RWPE2 (cell line): ENCODE measurements at regions not wholly inside any gene's neighbourhood (a gene's known extent, or its start where the extent isn't known, plus 50 kb on each side); places are given as distances from the start of the nearest gene placed in this dataset.

ENCODE experiments used
- ATAC-seq: fragments of 200-7000 bp; cut with Tn5 transposase; 3 replicates; pipeline ENCODE4 v1.9.1; 2021; ENCODE audit warnings: low read depth
- DNase-seq: peaks from one replicate; pipeline ENCODE4 v3.0.0-alpha.2; 2020; ENCODE audit warnings: low spot score
- H3K27ac ChIP-seq: fragments of 450-650 bp; 2 replicates; pipeline ENCODE4 v1.5.1; 2017; ENCODE audit warnings: mild to moderate bottlenecking; ENCODE audit not compliant: poor library complexity, severe bottlenecking
- H3K27me3 ChIP-seq: fragments of 250-450 bp; sonication (Bioruptor Pico); 2 replicates; pipeline ENCODE4 v1.5.1; 2021; ENCODE audit warnings: mild to moderate bottlenecking, moderate library complexity; ENCODE audit not compliant: insufficient read depth, poor library complexity, severe bottlenecking
- H3K36me3 ChIP-seq: fragments of 250-450 bp; sonication (Bioruptor Pico); 2 replicates; pipeline ENCODE4 v1.5.1; 2020; ENCODE audit warnings: low read depth, mild to moderate bottlenecking, moderate library complexity
- H3K4me1 ChIP-seq: fragments of 250-450 bp; sonication (Bioruptor Pico); 2 replicates; pipeline ENCODE4 v1.5.1; 2021; ENCODE audit warnings: mild to moderate bottlenecking, moderate library complexity; ENCODE audit not compliant: insufficient read depth, poor library complexity, severe bottlenecking
- H3K4me3 ChIP-seq: fragments of 250-450 bp; sonication (Bioruptor Pico); 2 replicates; pipeline ENCODE4 v1.5.1; 2021; ENCODE audit warnings: mild to moderate bottlenecking, moderate library complexity; ENCODE audit not compliant: severe bottlenecking
- H3K9me3 ChIP-seq: fragments of 250-450 bp; sonication (Bioruptor Pico); 2 replicates; pipeline ENCODE4 v1.5.1; 2021; ENCODE audit warnings: mild to moderate bottlenecking, moderate library complexity; ENCODE audit not compliant: severe bottlenecking
- CTCF ChIP-seq: fragments of 450-650 bp; IDR thresholded peaks from one replicate; pipeline ENCODE4 v1.5.1; 2017; ENCODE audit warnings: mild to moderate bottlenecking, moderate library complexity; ENCODE audit not compliant: poor library complexity, severe bottlenecking

GRCh38 chr17:71864755-71865154 is 256.1 kb upstream of the SOX9 start:
- Histone ChIP-seq H3K27ac (no peak overlapping the region), H3K4me3 (no peak overlapping the region), H3K9me3 (no peaks in the 10 kb centered on the region), H3K36me3 (no peaks in the 10 kb centered on the region), H3K27me3 (no peaks in the 10 kb centered on the region), H3K4me1 (no peaks in the 10 kb centered on the region)
- ATAC-seq (no peak), DNase-seq (no peak)
- no peak for TF ChIP-seq CTCF

GRCh38 chr17:71866095-71866494 is 254.7 kb upstream of the SOX9 start:
- TF ChIP-seq CTCF: no peak
- no peak for DNase-seq
- no peak for ATAC-seq

GRCh38 chr17:71869293-71869692 is 251.5 kb upstream of the SOX9 start:
- Histone ChIP-seq H3K27me3 (no peaks in the 10 kb centered on the region), H3K4me1 (no peaks in the 10 kb centered on the region), H3K36me3 (no peaks in the 10 kb centered on the region), H3K9me3 (no peaks in the 10 kb centered on the region), H3K4me3 (no peak overlapping the region), H3K27ac (no peak overlapping the region)
- DNase-seq (no peak), ATAC-seq (no peak)
- TF ChIP-seq CTCF: no peak

More at GRCh38 chr17:71866095-71866494, 254.7 kb upstream of the SOX9 start:
- H3K27ac ChIP-seq: no peak overlapping the region
- no peaks in the 10 kb centered on the region for H3K9me3 ChIP-seq
- no peaks in the 10 kb centered on the region for H3K36me3 ChIP-seq
- no peaks in the 10 kb centered on the region for H3K4me1 ChIP-seq
- no peak overlapping the region for H3K4me3 ChIP-seq
- H3K27me3 ChIP-seq: no peaks in the 10 kb centered on the region

- no peak overlapping the region for H3K27ac ChIP-seq
- H3K4me1 ChIP-seq: no peaks in the 10 kb centered on the region
- DNase-seq (no peak), ATAC-seq (no peak)
- H3K36me3 ChIP-seq: no peaks in the 10 kb centered on the region
- TF ChIP-seq CTCF: no peak
- no peaks in the 10 kb centered on the region for H3K27me3 ChIP-seq
- no peak overlapping the region for H3K4me3 ChIP-seq
- no peaks in the 10 kb centered on the region for H3K9me3 ChIP-seq
Observed at GRCh38 chr17:71869841-71870545, 250.8 kb upstream of the SOX9 start.

GRCh38 chr17:71870546-71870862 is 250.3 kb upstream of the SOX9 start:
- DNase-seq: no peak

More at GRCh38 chr17:71870546-71870862, 250.3 kb upstream of the SOX9 start:
- no peak overlapping the region for H3K27ac ChIP-seq
- no peaks in the 10 kb centered on the region for H3K27me3 ChIP-seq
- no peaks in the 10 kb centered on the region for H3K4me1 ChIP-seq
- no peak for ATAC-seq
- H3K4me3 ChIP-seq: no peak overlapping the region
- H3K36me3 ChIP-seq: no peaks in the 10 kb centered on the region
- no peak for TF ChIP-seq CTCF
- H3K9me3 ChIP-seq: no peaks in the 10 kb centered on the region
